H54 (cell line): ENCODE measurements at regions not wholly inside any gene's neighbourhood (a gene's known extent, or its start where the extent isn't known, plus 50 kb on each side); places are given as distances from the start of the nearest gene placed in this dataset.

Experiments
- DNase-seq: peaks from one replicate; pipeline ENCODE4 v3.0.0; 2011; ENCODE audit warnings: low spot score, mixed read lengths; ENCODE audit not compliant: insufficient read length
- FAIRE-seq: peaks from 3 replicates; lab custom pipeline; 2011; peaks lifted over from hg19 to GRCh38; lab: Jason Lieb, UNC
- POLR2A ChIP-seq: IDR thresholded peaks from 2 replicates; pipeline ENCODE4 v1.6.1; 2011; ENCODE audit warnings: low read depth, mild to moderate bottlenecking, low read length

- no peak for TF ChIP-seq POLR2A
- DNase-seq (no peak), FAIRE-seq (no peak)
Observed at GRCh38 chr15:70351941-70352774, 254.4 kb upstream of the TLE3 start.

- no peak for TF ChIP-seq POLR2A
- FAIRE-seq (no peak), DNase-seq (no peak)
Observed at GRCh38 chr15:70351391-70351790, 253.7 kb upstream of the TLE3 start.

- no peak for TF ChIP-seq POLR2A
- DNase-seq (no peak), FAIRE-seq (no peak)
Observed at GRCh38 chr15:70348581-70349344, 251.0 kb upstream of the TLE3 start.

GRCh38 chr15:70348226-70348543 is 250.5 kb upstream of the TLE3 start:
- DNase-seq (no peak), FAIRE-seq (no peak)
- TF ChIP-seq POLR2A, result no peak

GRCh38 chr15:70347321-70348225 is 249.9 kb upstream of the TLE3 start:
- DNase-seq (no peak), FAIRE-seq (no peak)
- TF ChIP-seq POLR2A, result no peak

GRCh38 chr15:70345251-70346019 is 247.7 kb upstream of the TLE3 start:
- FAIRE-seq (no peak), DNase-seq (no peak)
- no peak for TF ChIP-seq POLR2A

- FAIRE-seq (no peak), DNase-seq (no peak)
- no peak for TF ChIP-seq POLR2A
Observed at GRCh38 chr15:70344666-70345065, 246.9 kb upstream of the TLE3 start.

GRCh38 chr15:70343961-70344621 is 246.4 kb upstream of the TLE3 start:
- TF ChIP-seq POLR2A, result no peak
- no peak for DNase-seq
- no peak for FAIRE-seq

- TF ChIP-seq POLR2A, result no peak
- no peak for DNase-seq
- FAIRE-seq, result no peak
Observed at GRCh38 chr15:70342554-70343548, 245.1 kb upstream of the TLE3 start.

- no peak for TF ChIP-seq POLR2A
- no peak for DNase-seq
- FAIRE-seq, result no peak
Observed at GRCh38 chr15:70342141-70342540, 244.4 kb upstream of the TLE3 start.

- no peak for DNase-seq
- TF ChIP-seq POLR2A, result no peak
- FAIRE-seq, result no peak
Observed at GRCh38 chr15:70341566-70341965, 243.8 kb upstream of the TLE3 start.
